ENCODE measurements at regions not wholly inside any gene's neighbourhood (a gene's known extent, or its start where the extent isn't known, plus 50 kb on each side); places are given as distances from the start of the nearest gene placed in this dataset.

- Histone ChIP-seq H3K9me3 (replicated peaks; ENCODE audit: control insufficient read depth, insufficient read depth, low read depth, low read length) (no peaks in the 10 kb centered on the region), H4K20me1 (replicated peaks; ENCODE audit: control insufficient read depth, insufficient read depth, low read length) (no peaks in the 10 kb centered on the region; the same call in 1 of the 2 replicates), H3K4me1 (replicated peaks in 1 of 2; ENCODE audit: control insufficient read depth in 2 of 2, insufficient read depth in 2 of 2, low read length in 2 of 2) (peaks cover 0 to 5% of the 10 kb centered on the region in 2 experiments; a peak in 2 of 5 replicates), H3K9me1 (ENCODE audit: control insufficient read depth, insufficient read depth, low read length) (no peaks in the 10 kb centered on the region), H3K27me3 (ENCODE audit: control insufficient read depth in 2 of 2, insufficient read depth in 2 of 2, low read length in 2 of 2) (no peaks in the 10 kb centered on the region), H3K79me2 (ENCODE audit: control insufficient read depth, insufficient read depth, low read length) (peaks cover 68% of the 10 kb centered on the region), H3K4me2 (ENCODE audit: insufficient read depth, low read length) (no peak overlapping the region), H3K27ac (ENCODE audit: extremely low read depth, low read depth, low read length) (no peak overlapping the region), H2AFZ (ENCODE audit: low read depth, low read length) (no peak overlapping the region), H3K4me3 (no peak overlapping the region), H3K9ac (ENCODE audit: insufficient read depth in 1 of 2, low read depth in 2 of 2, low read length in 2 of 2) (no peak overlapping the region), H3K36me3 (ENCODE audit: control insufficient read depth, insufficient read depth, low read length) (peaks cover 3% of the 10 kb centered on the region; the same call in 1 of the 3 replicates)
- intact Hi-C loops (cut with micrococcal nuclease), result no loop called here
- TF ChIP-seq FUS (optimal IDR thresholded peaks at IDR 0.05; ENCODE audit: low read depth, low read length) (no peak), ZNF695 (CRISPR knock-in tag; IDR thresholded peaks at IDR 0.05) (no peak), ARHGAP35 (IDR thresholded peaks at IDR 0.05; ENCODE audit: partially characterized antibody) (no peak), LCOR (CRISPR knock-in tag; IDR thresholded peaks at IDR 0.05) (no peak), HLTF (IDR thresholded peaks at IDR 0.05) (no peak), ZNF830 (CRISPR knock-in tag; IDR thresholded peaks at IDR 0.05) (no peak), CCNT2 (IDR thresholded peaks at IDR 0.05; ENCODE audit: borderline replicate concordance, extremely low read depth, insufficient read length, low read depth, low read length) (no peak), HOMEZ (CRISPR knock-in tag; IDR thresholded peaks at IDR 0.05) (no peak), NFRKB (IDR thresholded peaks at IDR 0.05; ENCODE audit: low read depth) (no peak), THRA (IDR thresholded peaks at IDR 0.05) (no peak), MTA2 (IDR thresholded peaks at IDR 0.05; ENCODE audit: low read depth) (no peak), KLF10 (CRISPR knock-in tag; IDR thresholded peaks at IDR 0.05) (no peak), GATAD2A (IDR thresholded peaks at IDR 0.05) (no peak), ZNF212 (CRISPR knock-in tag; IDR thresholded peaks at IDR 0.05) (no peak), LARP7 (IDR thresholded peaks at IDR 0.05) (no peak)
- BruUV-seq (replicated peaks), result no TSS peak
- ATAC-seq, result peak; percentile 42; the same call in 1 of the 3 replicates
- no peak for DNase-seq (ENCODE audit: extremely low read depth in 1 of 4, low spot score in 3 of 4)
- CTCF ChIA-PET (ENCODE audit: low intra/inter-chr PET ratio), result no interaction called here
- no peak for FAIRE-seq
- in situ Hi-C loops (cut with MboI), result no loop called here
- WGBS (ENCODE audit: insufficient coverage, low coverage, missing lambda C conversion rate), result 93% methylated on average over 9 of the region's 9 CpGs
- POLR2A ChIA-PET, result no interaction called here
These were observed 204.6 kb downstream of the SEC14L1 start for GRCh38 chr17:77345260-77345910.
